ENCODE measurements at regions not wholly inside any gene's neighbourhood (a gene's known extent, or its start where the extent isn't known, plus 50 kb on each side); places are given as distances from the start of the nearest gene placed in this dataset.
"Not testable (repeated sequence)": the region's sequence is repeated elsewhere in the genome, so short reads cannot be mapped to it uniquely, and the experiment has no call there.

- peak; percentile 48 for DNase-seq (ENCODE audit: low spot score)
Measured at GRCh38 chr4:17236686-17237085, 275.2 kb downstream of the QDPR start.

DNA sequence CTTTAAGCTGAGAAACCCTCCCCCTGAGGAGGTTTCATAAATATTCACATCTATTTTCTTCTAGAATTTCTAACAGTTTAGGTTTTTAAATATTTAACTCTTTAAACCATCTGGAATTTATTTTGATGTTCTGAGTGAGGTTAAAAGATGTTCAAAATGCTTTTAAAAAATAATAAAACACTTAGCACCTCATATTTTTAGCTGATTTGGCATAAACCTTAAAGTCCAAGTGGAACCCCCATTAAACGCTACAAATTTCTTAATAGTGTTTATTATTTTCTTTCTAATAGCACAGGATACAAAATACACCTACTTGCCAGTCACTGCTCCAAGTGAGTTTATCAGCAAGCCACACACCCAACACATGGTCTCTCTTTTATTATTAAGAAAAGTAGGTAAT lies 277.2 kb downstream of the QDPR start:
- no peak for DNase-seq (ENCODE audit: low spot score)

- peak; percentile 70 for DNase-seq (ENCODE audit: low spot score)
Measured at GRCh38 chr4:17232566-17233253, 279.2 kb downstream of the QDPR start.

- not testable (repeated sequence) for DNase-seq (ENCODE audit: low spot score)
Measured at GRCh38 chr4:17231880-17232475, 279.9 kb downstream of the QDPR start.

DNA sequence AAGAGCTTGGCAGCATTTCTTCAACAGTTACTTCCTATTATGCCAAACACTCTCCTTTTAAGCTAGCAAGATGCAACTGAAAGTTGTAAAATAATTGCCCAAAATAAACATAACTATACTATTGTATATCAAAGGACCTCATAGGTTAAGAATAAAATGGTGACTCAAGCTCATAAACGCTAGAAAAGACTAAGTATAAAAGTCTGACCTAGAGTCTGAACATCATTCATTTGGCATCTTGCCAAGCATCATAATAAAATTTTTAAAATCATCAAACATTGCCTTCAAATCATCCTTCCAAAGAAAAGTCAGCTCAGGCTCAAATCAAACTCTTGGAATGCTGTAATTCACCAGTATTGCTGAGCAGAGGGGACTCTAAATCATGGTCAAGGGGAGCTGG lies 281.2 kb downstream of the QDPR start:
- DNase-seq (ENCODE audit: low spot score): no peak

DNA sequence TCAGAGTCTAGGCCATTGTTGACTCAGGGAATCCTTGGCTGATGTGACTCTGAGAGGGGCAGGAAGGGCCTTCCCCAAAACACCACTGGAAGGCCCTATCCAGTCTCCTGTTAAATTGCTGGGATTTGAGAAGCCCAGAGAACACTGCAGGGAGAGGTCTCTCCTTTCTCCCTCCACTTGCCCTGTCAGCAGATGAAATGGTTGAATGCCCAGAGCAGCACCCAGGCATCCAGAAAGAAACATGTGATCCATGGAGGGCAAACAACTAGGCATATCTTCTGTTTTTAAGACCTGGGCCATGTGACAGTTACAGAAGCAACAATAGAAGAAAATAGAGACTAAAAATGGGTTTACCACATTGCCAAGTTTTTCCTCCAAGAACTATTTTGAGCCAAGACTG lies 291.1 kb downstream of the QDPR start:
- DNase-seq (ENCODE audit: low spot score): no peak

- DNase-seq (ENCODE audit: low spot score): no peak
Measured at GRCh38 chr4:17218786-17219185, 293.1 kb downstream of the QDPR start.

DNA sequence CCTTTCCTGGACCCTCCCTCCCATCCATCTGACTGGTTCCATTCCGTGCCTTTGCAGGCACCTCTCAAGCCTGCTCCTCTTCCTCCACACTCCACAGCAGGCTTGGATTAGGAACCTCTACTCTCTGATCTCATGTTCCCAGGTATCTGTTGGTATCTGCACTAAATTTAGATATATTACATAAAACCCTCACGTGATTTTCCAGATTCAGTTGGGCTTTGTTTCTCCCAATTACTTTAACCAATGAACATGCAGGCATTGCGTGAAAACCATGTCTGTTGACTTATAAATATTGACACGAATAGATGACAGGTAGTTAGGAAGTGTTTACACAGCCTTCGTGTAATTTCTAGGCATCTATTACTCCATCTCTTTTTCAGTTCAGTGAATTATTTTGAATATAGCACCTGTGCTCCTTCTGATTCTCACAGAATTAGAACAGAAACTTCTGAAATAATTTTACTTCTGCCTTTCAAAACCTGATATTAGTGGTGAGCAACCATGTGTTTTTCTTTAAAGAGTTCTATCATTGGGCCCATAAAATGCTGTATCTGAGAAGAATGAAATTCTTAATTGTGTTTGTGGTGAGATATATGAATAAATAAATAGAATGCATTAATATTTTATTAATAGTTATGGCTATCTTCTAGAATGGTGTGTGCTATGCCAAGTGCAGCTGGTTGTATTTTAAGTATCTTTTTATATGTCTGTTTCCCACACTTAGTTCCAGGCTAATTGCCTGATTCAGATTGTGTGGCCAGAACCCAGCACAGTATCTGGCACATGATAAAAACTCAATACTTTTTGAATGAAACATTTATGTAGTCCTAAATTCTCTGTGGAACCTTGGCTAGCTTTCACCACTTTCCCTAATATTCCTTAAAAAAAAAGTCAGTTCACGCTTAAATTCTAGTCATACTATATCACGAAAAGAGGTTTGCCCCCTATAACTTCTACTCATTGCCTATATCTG lies 304.8 kb downstream of the QDPR start:
- DNase-seq (ENCODE audit: low spot score): no peak

GRCh38 chr4:17204908-17205307 lies 306.5 kb upstream of the LDB2 start:
- no peak for DNase-seq (ENCODE audit: low spot score)

- DNase-seq (ENCODE audit: low spot score): no peak
Measured at GRCh38 chr4:17203797-17204196, 305.4 kb upstream of the LDB2 start.

- no peak for DNase-seq (ENCODE audit: low spot score)
Measured at GRCh38 chr4:17197070-17197469, 298.6 kb upstream of the LDB2 start.

GRCh38 chr4:17195461-17196275 lies 297.2 kb upstream of the LDB2 start:
- peak; percentile 19 for DNase-seq (ENCODE audit: low spot score)

- no peak for DNase-seq (ENCODE audit: low spot score)
Measured at GRCh38 chr4:17194586-17194985, 296.1 kb upstream of the LDB2 start.

DNA sequence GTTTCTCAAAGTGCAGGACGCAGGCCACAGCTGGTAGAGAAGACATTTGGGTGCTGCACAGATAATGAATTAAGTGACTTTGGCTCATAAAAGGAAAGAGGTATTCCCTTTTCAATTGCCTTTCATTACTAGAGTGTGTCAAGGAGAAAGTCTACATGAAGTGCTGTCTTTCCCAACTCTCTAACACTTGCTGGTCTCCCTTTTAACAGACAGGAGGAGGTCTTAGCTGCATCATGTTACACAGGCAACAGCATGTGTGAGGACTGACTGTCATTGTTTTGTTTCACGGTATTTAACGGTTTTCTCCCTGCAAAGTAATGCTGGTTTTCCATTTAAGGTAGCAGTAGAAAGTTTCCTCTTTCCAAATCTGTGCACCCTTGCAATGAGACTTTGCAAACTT lies 291.3 kb upstream of the LDB2 start:
- DNase-seq (ENCODE audit: low spot score): no peak

DNA sequence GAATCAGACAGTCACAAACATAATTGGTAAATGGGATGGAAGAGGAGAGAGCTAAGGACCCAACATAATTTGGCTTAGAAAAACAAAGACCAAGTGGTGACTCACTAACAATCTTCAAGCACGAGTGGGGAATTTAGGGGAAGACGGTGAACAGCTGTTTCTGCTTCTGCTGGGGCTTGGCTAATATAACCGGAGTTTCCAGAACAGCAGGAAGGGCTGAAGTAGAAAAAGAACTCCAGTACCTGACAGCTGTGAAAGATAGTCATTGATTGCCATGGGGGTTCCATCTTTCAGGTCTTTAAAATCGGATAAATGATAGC lies 290.9 kb upstream of the LDB2 start:
- DNase-seq (ENCODE audit: low spot score): peak; percentile 70

- DNase-seq (ENCODE audit: low spot score): no peak
Measured at GRCh38 chr4:17188547-17189400, 290.3 kb upstream of the LDB2 start.

DNA sequence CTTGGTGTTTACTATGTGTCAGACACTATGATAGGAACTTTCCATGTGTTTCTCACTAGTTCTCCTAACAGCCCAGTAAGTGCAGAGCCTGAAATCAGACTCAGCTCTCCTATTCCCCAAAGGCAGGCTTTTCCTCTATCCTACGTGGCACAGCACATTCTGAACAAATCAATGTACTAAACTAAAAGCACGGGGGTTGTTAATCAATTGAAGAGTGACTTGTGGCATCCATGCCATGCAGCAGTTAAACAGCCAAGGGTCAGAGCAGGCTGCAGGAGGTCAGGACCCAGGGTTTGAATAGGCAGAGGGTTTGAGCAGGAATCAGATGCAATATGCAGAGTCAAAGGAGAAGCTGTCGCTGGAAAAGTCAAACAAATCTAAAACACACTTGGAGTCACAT lies 289.7 kb upstream of the LDB2 start:
- no peak for DNase-seq (ENCODE audit: low spot score)

GRCh38 chr4:17187003-17187402 lies 288.6 kb upstream of the LDB2 start:
- DNase-seq (ENCODE audit: low spot score): no peak

DNA sequence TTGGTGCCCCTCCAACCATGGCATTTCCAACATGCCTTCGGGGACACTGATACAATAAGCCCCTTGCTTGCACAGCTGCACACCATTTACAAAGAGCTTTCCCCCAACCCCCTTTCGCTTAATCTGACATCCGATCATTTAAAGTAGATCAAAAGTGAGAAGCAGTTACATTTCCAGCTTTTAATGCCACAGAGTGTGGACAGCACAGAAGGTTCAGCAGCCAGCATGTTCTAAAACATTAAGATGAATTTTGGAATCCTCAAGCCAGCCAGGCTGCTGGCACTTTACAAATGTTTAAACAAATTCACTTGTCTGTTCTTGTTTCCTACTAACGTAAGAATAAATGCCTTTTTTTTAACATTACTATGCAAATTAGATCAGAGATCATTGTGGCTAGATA lies 284.4 kb upstream of the LDB2 start:
- no peak for DNase-seq (ENCODE audit: low spot score)

DNA sequence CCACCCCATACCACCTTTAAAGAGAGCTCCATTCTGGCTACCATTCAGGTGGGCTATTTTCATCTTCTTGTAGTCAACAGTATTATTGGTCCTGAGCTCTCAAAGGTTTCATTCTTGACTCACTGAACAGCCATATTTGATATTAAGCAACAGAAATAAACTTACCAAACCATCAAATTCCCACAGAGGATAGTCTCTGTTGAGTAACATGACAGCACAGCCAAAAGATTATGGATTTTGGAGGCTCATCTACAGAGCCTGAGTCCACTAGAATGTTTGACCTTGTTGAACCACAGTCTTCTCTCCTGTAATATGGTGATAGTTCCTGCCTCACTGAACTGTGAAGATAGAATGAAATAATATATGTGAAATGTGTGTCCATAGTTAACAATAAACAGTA lies 276.3 kb upstream of the LDB2 start:
- DNase-seq (ENCODE audit: low spot score): no peak

DNA sequence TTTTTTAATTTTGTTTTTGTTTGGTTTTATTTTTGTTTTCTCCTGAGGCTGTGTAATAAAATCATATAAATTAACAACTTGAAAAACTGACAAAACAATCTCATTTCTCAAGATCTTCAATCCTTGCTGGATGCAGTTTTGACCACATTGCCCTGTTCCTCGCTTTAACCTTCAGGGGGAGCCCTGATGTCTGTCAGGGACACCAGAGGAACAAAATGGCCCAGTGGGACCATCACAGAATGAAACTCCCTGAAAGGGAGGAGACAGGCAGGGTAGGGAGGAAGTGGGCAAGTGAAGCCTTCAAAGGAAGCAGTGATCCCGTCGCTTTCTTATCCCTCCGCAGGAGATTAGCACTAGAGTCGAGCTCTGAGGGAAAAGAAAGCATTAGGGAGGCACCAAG lies 274.9 kb upstream of the LDB2 start:
- DNase-seq (ENCODE audit: low spot score): no peak

Data from GM03348 (cell line).